ENCODE measurements at regions not wholly inside any gene's neighbourhood (a gene's known extent, or its start where the extent isn't known, plus 50 kb on each side); places are given as distances from the start of the nearest gene placed in this dataset.
"Not testable (repeated sequence)": the region's sequence is repeated elsewhere in the genome, so short reads cannot be mapped to it uniquely, and the experiment has no call there.

- in situ Hi-C loops (cut with HindIII; ENCODE audit: low pct_ligation_motif_present, low pct_unique_long_range_greater_than_20kb, low sequenced_read_pairs), result no loop called here
- no peak for DNase-seq
Measured at GRCh38 chr11:104782377-104782754, 115.9 kb downstream of the CASP12 start.

- in situ Hi-C loops (cut with HindIII; ENCODE audit: low pct_ligation_motif_present, low pct_unique_long_range_greater_than_20kb, low sequenced_read_pairs), result no loop called here
Measured at GRCh38 chr11:104781719-104782376, 116.4 kb downstream of the CASP12 start.

GRCh38 chr11:104781037-104781436 is 117.2 kb downstream of the CASP12 start:
- DNase-seq, result no peak
- in situ Hi-C loops (cut with HindIII; ENCODE audit: low pct_ligation_motif_present, low pct_unique_long_range_greater_than_20kb, low sequenced_read_pairs), result no loop called here

More at GRCh38 chr11:104781719-104782376, 116.4 kb downstream of the CASP12 start:
- DNase-seq, result no peak

- in situ Hi-C loops (cut with HindIII; ENCODE audit: low pct_ligation_motif_present, low pct_unique_long_range_greater_than_20kb, low sequenced_read_pairs), result no loop called here
Measured at GRCh38 chr11:104776501-104777170, 121.6 kb downstream of the CASP12 start.

GRCh38 chr11:104774578-104774977 is 123.7 kb downstream of the CASP12 start:
- in situ Hi-C loops (cut with HindIII; ENCODE audit: low pct_ligation_motif_present, low pct_unique_long_range_greater_than_20kb, low sequenced_read_pairs), result no loop called here
- no peak for DNase-seq

More at GRCh38 chr11:104776501-104777170, 121.6 kb downstream of the CASP12 start:
- DNase-seq, result no peak

GRCh38 chr11:104772806-104773241 is 125.4 kb downstream of the CASP12 start:
- peak; percentile 61 for DNase-seq
- in situ Hi-C loops (cut with HindIII; ENCODE audit: low pct_ligation_motif_present, low pct_unique_long_range_greater_than_20kb, low sequenced_read_pairs), result no loop called here

GRCh38 chr11:104771763-104772162 is 126.5 kb downstream of the CASP12 start:
- in situ Hi-C loops (cut with HindIII; ENCODE audit: low pct_ligation_motif_present, low pct_unique_long_range_greater_than_20kb, low sequenced_read_pairs), result no loop called here
- no peak for DNase-seq

GRCh38 chr11:104771046-104771445 is 127.2 kb downstream of the CASP12 start:
- in situ Hi-C loops (cut with HindIII; ENCODE audit: low pct_ligation_motif_present, low pct_unique_long_range_greater_than_20kb, low sequenced_read_pairs); DNase-seq: not testable (repeated sequence)

GRCh38 chr11:104765401-104766095 is 132.7 kb downstream of the CASP12 start:
- DNase-seq, result no peak
- in situ Hi-C loops (cut with HindIII; ENCODE audit: low pct_ligation_motif_present, low pct_unique_long_range_greater_than_20kb, low sequenced_read_pairs), result no loop called here

- in situ Hi-C loops (cut with HindIII; ENCODE audit: low pct_ligation_motif_present, low pct_unique_long_range_greater_than_20kb, low sequenced_read_pairs), result no loop called here
- DNase-seq, result no peak
Measured at GRCh38 chr11:104764710-104765045, 133.6 kb downstream of the CASP12 start.

GRCh38 chr11:104763930-104764709 is 134.1 kb downstream of the CASP12 start:
- DNase-seq, result no peak
- in situ Hi-C loops (cut with HindIII; ENCODE audit: low pct_ligation_motif_present, low pct_unique_long_range_greater_than_20kb, low sequenced_read_pairs), result no loop called here

GRCh38 chr11:104761511-104761910 is 136.7 kb downstream of the CASP12 start:
- no peak for DNase-seq
- in situ Hi-C loops (cut with HindIII; ENCODE audit: low pct_ligation_motif_present, low pct_unique_long_range_greater_than_20kb, low sequenced_read_pairs), result no loop called here

GRCh38 chr11:104759464-104759863 is 138.8 kb downstream of the CASP12 start:
- in situ Hi-C loops (cut with HindIII; ENCODE audit: low pct_ligation_motif_present, low pct_unique_long_range_greater_than_20kb, low sequenced_read_pairs), result no loop called here
- DNase-seq, result no peak

GRCh38 chr11:104738918-104739317 is 159.3 kb downstream of the CASP12 start:
- in situ Hi-C loops (cut with HindIII; ENCODE audit: low pct_ligation_motif_present, low pct_unique_long_range_greater_than_20kb, low sequenced_read_pairs), result no loop called here
- DNase-seq, result no peak

- no peak for DNase-seq
- in situ Hi-C loops (cut with HindIII; ENCODE audit: low pct_ligation_motif_present, low pct_unique_long_range_greater_than_20kb, low sequenced_read_pairs), result no loop called here
Measured at GRCh38 chr11:104738208-104738607, 160.1 kb downstream of the CASP12 start.

- in situ Hi-C loops (cut with HindIII; ENCODE audit: low pct_ligation_motif_present, low pct_unique_long_range_greater_than_20kb, low sequenced_read_pairs), result no loop called here
- DNase-seq, result no peak
Measured at GRCh38 chr11:104736502-104736901, 161.8 kb downstream of the CASP12 start.

- in situ Hi-C loops (cut with HindIII; ENCODE audit: low pct_ligation_motif_present, low pct_unique_long_range_greater_than_20kb, low sequenced_read_pairs), result no loop called here
- no peak for DNase-seq
Measured at GRCh38 chr11:104734998-104735397, 163.3 kb downstream of the CASP12 start.

GRCh38 chr11:104731890-104732289 is 166.4 kb downstream of the CASP12 start:
- in situ Hi-C loops (cut with HindIII; ENCODE audit: low pct_ligation_motif_present, low pct_unique_long_range_greater_than_20kb, low sequenced_read_pairs), result no loop called here
- no peak for DNase-seq

GRCh38 chr11:104728927-104729326 is 169.3 kb downstream of the CASP12 start:
- no peak for DNase-seq
- in situ Hi-C loops (cut with HindIII; ENCODE audit: low pct_ligation_motif_present, low pct_unique_long_range_greater_than_20kb, low sequenced_read_pairs), result no loop called here

All from ACHN (cell line).